B cell (primary cell): ENCODE measurements at regions not wholly inside any gene's neighbourhood (a gene's known extent, or its start where the extent isn't known, plus 50 kb on each side); places are given as distances from the start of the nearest gene placed in this dataset.

Experiments
- ATAC-seq: fragments of 200-7000 bp; cut with Tn5 transposase; one replicate; pipeline ENCODE4 v1.10.0; 2021; ENCODE audit warnings: low read depth, mild to moderate bottlenecking, moderate number of reproducible peaks, moderate library complexity
- CTCF ChIA-PET: fragments of 350-600 bp; sonication (Branson Sonifier 250); formaldehyde crosslinking; loops from one replicate; lab custom pipeline; 2021; ENCODE audit warnings: antibody characterized with exemption, inconsistent platforms; lab: Charles Lee
- POLR2A ChIA-PET: fragments of 350-600 bp; sonication (Branson Sonifier 250); formaldehyde crosslinking; loops from one replicate; lab custom pipeline; 2021; ENCODE audit warnings: antibody characterized with exemption; lab: Charles Lee
- DNase-seq: peaks from one replicate; pipeline ENCODE4 v3.0.0; 2013
- H2AFZ ChIP-seq: 2 replicates; pipeline ENCODE4 v1.6.1; 2012; ENCODE audit warnings: mild to moderate bottlenecking, low read depth, low read length; ENCODE audit not compliant: insufficient read depth, poor library complexity, severe bottlenecking
- H3K27ac ChIP-seq, 2 donors: 1 replicate in 1 of 2; 2 replicates in 1 of 2; pipeline ENCODE4 v1.5.1; 2012 to 2013; ENCODE audit warnings: low read length in 2 of 2, mild to moderate bottlenecking in 2 of 2, moderate library complexity in 1 of 2
- H3K27me3 ChIP-seq, 4 experiments: fragments of 200-600 bp in 1 of 4; sonication (generic) in 1 of 4; replicated peaks in 1 of 4; 1 replicate in 2 of 4; 2 replicates in 2 of 4; pipeline versions ENCODE4 v1.6.1 to v1.7.0; 2013 to 2016; ENCODE audit warnings: low read length in 3 of 4, mild to moderate bottlenecking in 2 of 4, mixed read lengths in 1 of 4, moderate library complexity in 1 of 4; ENCODE audit not compliant: insufficient read depth in 4 of 4, control insufficient read depth in 3 of 4; ENCODE audit errors: control extremely low read depth in 1 of 4
- H3K36me3 ChIP-seq, 2 experiments: replicated peaks in 1 of 2; 1 replicate in 1 of 2; 2 replicates in 1 of 2; pipeline versions ENCODE4 v1.6.1 to v1.7.1; 2013; ENCODE audit warnings: low read length in 1 of 2; ENCODE audit not compliant: insufficient read depth in 2 of 2, control insufficient read depth in 1 of 2; ENCODE audit errors: control extremely low read depth in 1 of 2, extremely low read depth in 1 of 2
- H3K4me1 ChIP-seq, 2 donors: fragments of 200-600 bp in 1 of 2; sonication (generic) in 1 of 2; 1 replicate in 1 of 2; 2 replicates in 1 of 2; pipeline versions ENCODE4 v1.5.1 to v1.6.1; 2013 to 2017; ENCODE audit warnings: low read length in 2 of 2; ENCODE audit not compliant: control insufficient read depth in 2 of 2, insufficient read depth in 2 of 2
- H3K4me2 ChIP-seq: replicated peaks from 2 replicates; pipeline ENCODE3; 2012; ENCODE audit warnings: mild to moderate bottlenecking, low read depth, low read length; ENCODE audit not compliant: poor library complexity, severe bottlenecking
- H3K4me3 ChIP-seq, 5 experiments: fragments of 200-600 bp in 1 of 5; sonication (generic) in 1 of 5; 1 replicate in 3 of 5; 2 replicates in 2 of 5; pipeline versions ENCODE4 v1.5.1 to v1.7.0; 2011 to 2016; ENCODE audit warnings: low read length in 4 of 5, mild to moderate bottlenecking in 4 of 5, low read depth in 2 of 5, control low read depth in 1 of 5, moderate library complexity in 1 of 5; ENCODE audit not compliant: insufficient read depth in 1 of 5; ENCODE audit errors: control extremely low read depth in 1 of 5, extremely low read depth in 1 of 5
- H3K79me2 ChIP-seq: fragments of 200-600 bp; sonication (generic); one replicate; pipeline ENCODE4 v1.6.0; 2016; ENCODE audit warnings: low read length; ENCODE audit not compliant: control insufficient read depth, insufficient read depth
- H3K9ac ChIP-seq: fragments of 200-600 bp; sonication (generic); 2 replicates; pipeline ENCODE4 v1.6.1; 2017; ENCODE audit warnings: mild to moderate bottlenecking, low read length, moderate library complexity
- H3K9me3 ChIP-seq, 3 donors: one replicate each; pipeline versions ENCODE4 v1.6.1 to v1.7.1; 2013; ENCODE audit warnings: low read length in 2 of 3; ENCODE audit not compliant: control insufficient read depth in 2 of 3, insufficient read depth in 1 of 3; ENCODE audit errors: control extremely low read depth in 1 of 3
- H4K20me1 ChIP-seq: 2 replicates; pipeline ENCODE4 v1.6.0; 2012; ENCODE audit warnings: mild to moderate bottlenecking, low read length; ENCODE audit not compliant: insufficient read depth, control insufficient read depth, poor library complexity, severe bottlenecking
- H3K27ac Mint-ChIP-seq: one replicate; pipeline ENCODE4 v1.8.0; 2021; ENCODE audit warnings: mixed read lengths
- H3K27me3 Mint-ChIP-seq: one replicate; pipeline ENCODE4 v1.8.0; 2021; ENCODE audit warnings: mixed read lengths
- H3K4me1 Mint-ChIP-seq: one replicate; pipeline ENCODE4 v1.8.0; 2021; ENCODE audit warnings: mixed read lengths
- H3K4me3 Mint-ChIP-seq: one replicate; pipeline ENCODE4 v1.8.0; 2021; ENCODE audit warnings: mixed read lengths
- H3K9me3 Mint-ChIP-seq: one replicate; pipeline ENCODE4 v1.8.0; 2022; ENCODE audit warnings: mixed read lengths; ENCODE audit not compliant: insufficient read depth
- EZH2 ChIP-seq: IDR thresholded peaks from 2 replicates; pipeline ENCODE4 v1.6.1; 2012; ENCODE audit warnings: borderline replicate concordance, low read depth, mild to moderate bottlenecking, moderate library complexity, low read length; ENCODE audit not compliant: insufficient read depth, poor library complexity, severe bottlenecking
- WGBS: methylation state at CpG from one replicate; pipeline ENCODE4 v1.1.5; 2013; ENCODE audit warnings: missing lambda C conversion rate; ENCODE audit not compliant: insufficient coverage; 5-methylcytosine and 5-hydroxymethylcytosine counted together
- intact Hi-C: fragments of 100-400 bp; cut with micrococcal nuclease; formaldehyde crosslinking; loops from one replicate; pipeline ENCODE4 v1.10.0; 2022
- TF ChIP-seq, protein P1 (sequence below): fragments of 200-600 bp; IDR thresholded peaks from one replicate; pipeline ENCODE4 v1.8.0; 2022; ENCODE audit warnings: antibody characterized with exemption, mild to moderate bottlenecking

DNA sequence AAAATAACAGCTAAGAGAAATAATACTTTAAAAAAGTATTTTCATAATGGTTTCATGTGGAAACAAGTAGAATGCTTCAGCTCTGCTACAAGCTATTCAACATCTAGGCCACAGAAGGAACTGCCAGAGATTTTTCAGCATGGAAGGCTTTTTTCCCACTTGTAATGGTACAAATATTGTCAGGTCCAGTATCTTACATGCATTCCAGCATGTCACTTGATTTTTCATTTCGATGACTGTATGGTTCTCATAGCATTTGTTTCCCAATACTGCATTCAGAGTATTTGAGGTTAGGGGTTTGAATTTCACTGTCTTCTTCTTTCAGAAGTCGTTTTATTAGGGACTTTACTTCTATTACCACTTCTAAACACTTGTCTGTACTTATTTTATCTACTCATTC is 1701.5 kb upstream of the FLRT2 start:
- Histone ChIP-seq H3K4me2 (no peak overlapping the region), H3K4me3 (no peak overlapping the region), H3K79me2 (no peaks in the 10 kb centered on the region), H2AFZ (no peak overlapping the region), H3K36me3 (no peaks in the 10 kb centered on the region), H3K27ac (no peak overlapping the region), H4K20me1 (no peaks in the 10 kb centered on the region), H3K9ac (no peak overlapping the region), H3K9me3 (peaks cover 0 to 1% (median under 1%) of the 10 kb centered on the region in 3 donors), H3K27me3 (no peaks in the 10 kb centered on the region), H3K4me1 (no peaks in the 10 kb centered on the region)
- no peak for TF ChIP-seq EZH2
- TF ChIP-seq, protein P1, sequence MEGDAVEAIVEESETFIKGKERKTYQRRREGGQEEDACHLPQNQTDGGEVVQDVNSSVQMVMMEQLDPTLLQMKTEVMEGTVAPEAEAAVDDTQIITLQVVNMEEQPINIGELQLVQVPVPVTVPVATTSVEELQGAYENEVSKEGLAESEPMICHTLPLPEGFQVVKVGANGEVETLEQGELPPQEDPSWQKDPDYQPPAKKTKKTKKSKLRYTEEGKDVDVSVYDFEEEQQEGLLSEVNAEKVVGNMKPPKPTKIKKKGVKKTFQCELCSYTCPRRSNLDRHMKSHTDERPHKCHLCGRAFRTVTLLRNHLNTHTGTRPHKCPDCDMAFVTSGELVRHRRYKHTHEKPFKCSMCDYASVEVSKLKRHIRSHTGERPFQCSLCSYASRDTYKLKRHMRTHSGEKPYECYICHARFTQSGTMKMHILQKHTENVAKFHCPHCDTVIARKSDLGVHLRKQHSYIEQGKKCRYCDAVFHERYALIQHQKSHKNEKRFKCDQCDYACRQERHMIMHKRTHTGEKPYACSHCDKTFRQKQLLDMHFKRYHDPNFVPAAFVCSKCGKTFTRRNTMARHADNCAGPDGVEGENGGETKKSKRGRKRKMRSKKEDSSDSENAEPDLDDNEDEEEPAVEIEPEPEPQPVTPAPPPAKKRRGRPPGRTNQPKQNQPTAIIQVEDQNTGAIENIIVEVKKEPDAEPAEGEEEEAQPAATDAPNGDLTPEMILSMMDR, result no peak
- intact Hi-C loops, result no loop called here
- WGBS, result no CpG with 5 or more reads among the region's 2 CpGs
- Mint-ChIP-seq H3K4me3 (no peak overlapping the region), H3K4me1 (no peaks in the 10 kb centered on the region), H3K27me3 (no peaks in the 10 kb centered on the region), H3K9me3 (peaks cover 11% of the 10 kb centered on the region), H3K27ac (no peak overlapping the region)
- ATAC-seq (no peak), DNase-seq (no peak)
- POLR2A ChIA-PET, result no interaction called here
- CTCF ChIA-PET, result no interaction called here

- H3K27ac ChIP-seq, result no peak overlapping the region
- H3K27me3 ChIP-seq, result no peaks in the 10 kb centered on the region
- H3K27me3 Mint-ChIP-seq, result no peaks in the 10 kb centered on the region
- DNase-seq (no peak), ATAC-seq (no peak)
- H3K4me2 ChIP-seq, result no peak overlapping the region
- no peak overlapping the region for H3K9ac ChIP-seq
- H3K9me3 Mint-ChIP-seq, result peaks cover 6% of the 10 kb centered on the region
- intact Hi-C loops, result no loop called here
- peaks cover 0 to 4% (median 0%) of the 10 kb centered on the region in 3 donors for H3K9me3 ChIP-seq
- H3K4me3 Mint-ChIP-seq, result no peak overlapping the region
- TF ChIP-seq EZH2, result no peak
- TF ChIP-seq, protein P1, result no peak
- CTCF ChIA-PET, result no interaction called here
- H3K36me3 ChIP-seq, result no peaks in the 10 kb centered on the region
- no peaks in the 10 kb centered on the region for H3K4me1 Mint-ChIP-seq
- 100% methylated on average over 1 of the region's 2 CpGs for WGBS
- H3K4me1 ChIP-seq, result no peaks in the 10 kb centered on the region
- no peaks in the 10 kb centered on the region for H3K79me2 ChIP-seq
- H2AFZ ChIP-seq, result no peak overlapping the region
- H4K20me1 ChIP-seq, result no peaks in the 10 kb centered on the region
- H3K27ac Mint-ChIP-seq, result no peak overlapping the region
- H3K4me3 ChIP-seq, result no peak overlapping the region
- POLR2A ChIA-PET, result no interaction called here
These were observed 1699.6 kb upstream of the FLRT2 start for GRCh38 chr14:83830316-83830715.
